ENCODE measurements at regions not wholly inside any gene's neighbourhood (a gene's known extent, or its start where the extent isn't known, plus 50 kb on each side); places are given as distances from the start of the nearest gene placed in this dataset.
A peak's percentile ranks its signal among the peaks of the same experiment; 100 is the strongest.

GRCh38 chr6:81557811-81558210 is 194.7 kb downstream of the TENT5A start:
- 50 to 86% (median 74%) methylated on average over 1 of the region's 1 CpG for WGBS, 5 donors
- no peaks in the 10 kb centered on the region for H3K27me3 ChIP-seq
- H3K36me3 ChIP-seq, result no peaks in the 10 kb centered on the region
- DNase-seq, result no peak
- H3K9me3 ChIP-seq, result no peaks in the 10 kb centered on the region
- peaks cover 0 to 23% (median 11%) of the 10 kb centered on the region in 4 donors for H3K4me1 ChIP-seq
- H3K27ac ChIP-seq, result no peak overlapping the region
- H3K4me3 ChIP-seq, result no peak overlapping the region
- intact Hi-C loops (cut with DNase I; ENCODE audit: low total_unique reads), result no loop called here
- no peak for TF ChIP-seq POLR2A (IDR thresholded peaks at IDR 0.05)
- TF ChIP-seq CTCF (IDR thresholded peaks at IDR 0.05), result no peak
- no peak for TF ChIP-seq EP300 (IDR thresholded peaks at IDR 0.05)
- no peak for TF ChIP-seq POLR2AphosphoS5 (IDR thresholded peaks at IDR 0.05)

- H3K9me3 ChIP-seq, result no peaks in the 10 kb centered on the region
- WGBS, 5 donors, result 41 to 67% (median 58%) methylated on average over 2 of the region's 2 CpGs
- no peak for TF ChIP-seq CTCF (IDR thresholded peaks at IDR 0.05)
- TF ChIP-seq EP300 (IDR thresholded peaks at IDR 0.05), result no peak
- TF ChIP-seq POLR2A (IDR thresholded peaks at IDR 0.05), result no peak
- TF ChIP-seq POLR2AphosphoS5 (IDR thresholded peaks at IDR 0.05), result no peak
- no peak overlapping the region for H3K4me3 ChIP-seq
- intact Hi-C loops (cut with DNase I; ENCODE audit: low total_unique reads), result no loop called here
- peaks cover 0 to 10% (median 5%) of the 10 kb centered on the region in 4 donors for H3K4me1 ChIP-seq
- H3K36me3 ChIP-seq, result no peaks in the 10 kb centered on the region
- DNase-seq, result peak in 1 of 2 donors; percentile 17
- H3K27ac ChIP-seq, result no peak overlapping the region
- H3K27me3 ChIP-seq, result no peaks in the 10 kb centered on the region
Observed at GRCh38 chr6:81556551-81556950, 195.9 kb downstream of the TENT5A start.

- TF ChIP-seq POLR2AphosphoS5 (IDR thresholded peaks at IDR 0.05) (no peak), EP300 (IDR thresholded peaks at IDR 0.05) (no peak), POLR2A (IDR thresholded peaks at IDR 0.05) (no peak), CTCF (IDR thresholded peaks at IDR 0.05) (no peak)
- DNase-seq, result no peak
- Histone ChIP-seq H3K36me3 (no peaks in the 10 kb centered on the region), H3K4me1 (no peaks in the 10 kb centered on the region), H3K27ac (no peak overlapping the region), H3K9me3 (no peaks in the 10 kb centered on the region), H3K4me3 (no peak overlapping the region), H3K27me3 (no peaks in the 10 kb centered on the region)
- intact Hi-C loops (cut with DNase I; ENCODE audit: low total_unique reads), result no loop called here
- 75 to 80% (median 78%) methylated on average over 2 of the region's 2 CpGs for WGBS, 5 donors
Observed at GRCh38 chr6:81553216-81553615, 199.3 kb downstream of the TENT5A start.

- Histone ChIP-seq H3K36me3 (no peaks in the 10 kb centered on the region), H3K27ac (no peak overlapping the region), H3K27me3 (no peaks in the 10 kb centered on the region), H3K4me3 (no peak overlapping the region), H3K9me3 (no peaks in the 10 kb centered on the region), H3K4me1 (no peaks in the 10 kb centered on the region)
- DNase-seq, result no peak
- TF ChIP-seq POLR2AphosphoS5 (IDR thresholded peaks at IDR 0.05) (no peak), EP300 (IDR thresholded peaks at IDR 0.05) (no peak), CTCF (IDR thresholded peaks at IDR 0.05) (no peak), POLR2A (IDR thresholded peaks at IDR 0.05) (no peak)
- WGBS, 5 donors, result 56 to 68% (median 67%) methylated on average over 3 of the region's 3 CpGs
- intact Hi-C loops (cut with DNase I; ENCODE audit: low total_unique reads), result no loop called here
Observed at GRCh38 chr6:81552644-81553043, 199.8 kb downstream of the TENT5A start.

All from stomach (tissue), 8 donors.